NCI-H146 treated with DMSO at 0.1 percent for 48 hours (cell line): ENCODE measurements at regions not wholly inside any gene's neighbourhood (a gene's known extent, or its start where the extent isn't known, plus 50 kb on each side); places are given as distances from the start of the nearest gene placed in this dataset.
"Not testable (repeated sequence)": the region's sequence is repeated elsewhere in the genome, so short reads cannot be mapped to it uniquely, and the experiment has no call there.

Experiments
- DNase-seq: peaks from one replicate; lab custom pipeline; 2025; ENCODE audit not compliant: unreplicated experiment; lab: John Stamatoyannopoulos, UW

DNA sequence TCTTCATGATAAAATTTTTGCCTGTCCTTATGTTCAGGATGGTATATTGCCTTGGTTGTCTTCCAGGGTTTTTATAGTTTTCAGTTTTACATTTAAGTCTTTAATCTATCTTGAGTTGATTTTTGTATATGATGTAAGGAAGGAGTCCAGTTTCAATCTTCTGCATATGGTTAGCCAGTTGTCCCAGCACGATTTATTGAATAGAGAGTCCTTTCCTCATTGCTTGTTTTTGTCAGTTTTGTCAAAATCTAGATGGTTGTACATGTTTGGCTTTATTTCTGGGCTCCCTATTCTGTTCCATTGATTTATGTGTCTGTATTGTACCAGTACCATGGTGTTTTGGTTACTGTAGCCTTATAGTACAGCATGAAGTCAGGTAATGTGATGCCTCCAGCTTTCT is 91.6 kb upstream of the FAM98A start:
- DNase-seq, result not testable (repeated sequence)

DNA sequence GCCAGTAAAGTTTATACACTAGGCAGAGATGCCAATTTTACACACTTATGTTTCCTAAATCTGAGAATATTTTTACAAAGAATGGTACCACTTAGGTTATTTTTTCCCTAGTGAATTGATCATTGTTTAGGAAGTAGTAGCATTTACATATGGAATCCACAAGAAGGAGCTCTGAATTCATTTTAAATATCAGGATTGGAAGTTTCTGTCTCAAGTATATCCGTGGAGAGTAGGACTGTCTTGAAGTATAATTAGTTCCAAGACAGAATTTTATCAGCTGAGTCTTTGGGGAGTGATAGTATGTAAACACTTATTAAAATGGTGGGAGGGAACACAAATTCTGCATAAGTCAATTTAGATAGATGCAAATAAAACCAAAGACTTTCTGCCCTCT is 82.3 kb upstream of the FAM98A start:
- no peak for DNase-seq

DNA sequence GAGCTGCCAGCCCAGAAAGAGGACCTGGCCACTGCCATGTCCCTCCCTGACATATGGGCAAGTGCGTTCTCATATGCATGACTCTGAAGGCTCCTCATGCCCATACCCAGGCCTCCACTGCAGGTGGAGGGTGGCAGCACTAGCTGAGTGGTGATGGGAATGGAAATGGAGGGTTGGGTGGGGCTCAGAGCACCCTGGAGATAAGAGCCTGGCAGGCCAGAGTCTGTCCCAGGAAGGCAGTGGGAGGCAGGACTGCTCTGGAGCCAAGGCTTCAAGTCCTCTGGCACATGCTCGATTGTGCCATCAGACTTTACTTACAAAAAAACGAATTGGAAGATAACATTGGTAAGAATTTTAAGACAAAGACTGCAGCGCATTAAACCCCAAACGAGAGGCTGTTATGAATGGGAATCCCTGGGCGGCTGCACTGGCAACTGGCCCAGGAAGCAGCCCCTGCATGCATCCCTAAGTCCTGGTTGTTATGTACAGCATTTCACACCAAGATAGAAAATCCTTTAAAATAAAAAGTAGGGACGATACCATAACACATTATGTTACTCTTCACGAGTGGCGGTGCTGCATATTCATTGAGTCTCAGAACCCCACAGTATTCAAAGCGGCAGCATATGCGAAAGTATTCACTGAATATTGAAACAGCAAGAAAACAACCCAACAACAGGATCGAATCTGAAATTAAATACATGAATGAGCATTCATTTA is 81.7 kb upstream of the FAM98A start:
- DNase-seq, result no peak

DNA sequence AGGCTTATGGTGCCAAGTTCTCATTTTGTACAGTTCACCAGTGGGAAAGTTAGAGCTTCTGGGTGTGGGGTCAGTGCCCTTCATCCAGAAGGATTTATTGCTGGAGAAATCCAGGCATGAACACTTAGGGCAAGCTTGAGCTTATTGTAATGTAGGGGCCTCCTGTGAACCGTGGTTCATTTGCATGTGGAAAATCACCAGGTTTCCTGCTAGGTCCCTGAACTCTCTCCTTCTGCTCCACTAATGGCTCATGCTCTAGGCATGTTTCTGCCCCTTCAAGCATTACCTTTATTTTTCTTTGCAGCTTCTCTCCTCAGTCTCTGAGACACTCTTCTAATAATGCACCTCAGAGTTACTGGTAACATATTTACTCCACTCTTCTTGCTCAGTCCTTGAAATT is 79.3 kb upstream of the FAM98A start:
- no peak for DNase-seq

DNA sequence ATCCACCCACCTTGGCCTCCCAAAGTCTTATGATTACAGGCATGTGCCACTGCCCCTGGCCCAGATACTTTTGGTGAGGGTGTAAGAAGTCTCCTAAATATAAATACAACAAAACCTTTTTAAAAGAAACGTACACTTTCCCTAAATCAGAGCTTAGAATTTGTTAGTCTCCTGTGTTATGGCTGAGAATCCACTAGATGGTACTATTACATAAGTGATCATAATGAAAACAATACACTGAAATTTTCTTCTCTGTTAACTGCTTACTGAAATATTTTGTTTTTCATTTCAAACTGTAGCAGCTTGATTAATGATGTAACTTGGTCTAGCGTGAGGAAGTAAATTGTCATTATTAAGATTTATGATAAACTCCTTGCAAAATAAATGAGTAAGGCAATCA is 74.8 kb upstream of the FAM98A start:
- no peak for DNase-seq

DNA sequence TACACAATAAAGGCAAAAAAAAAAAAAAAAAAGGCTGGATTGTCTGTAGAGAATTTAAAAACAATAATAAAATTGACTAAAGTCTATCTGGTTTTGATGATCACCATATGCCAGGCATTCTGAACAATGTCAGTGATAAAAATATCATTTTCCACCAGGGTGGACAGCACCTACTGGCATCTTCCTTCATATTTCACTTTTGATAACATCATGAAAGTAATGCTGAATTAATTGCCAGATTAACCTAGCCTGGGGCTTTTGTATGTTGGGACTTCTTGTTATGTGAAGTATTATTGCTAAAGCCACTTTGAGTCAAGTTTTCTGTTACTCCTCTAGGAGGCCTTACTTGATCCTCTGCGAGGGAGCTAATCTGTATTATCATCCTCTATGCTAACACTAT is 73.8 kb upstream of the FAM98A start:
- DNase-seq, result no peak

DNA sequence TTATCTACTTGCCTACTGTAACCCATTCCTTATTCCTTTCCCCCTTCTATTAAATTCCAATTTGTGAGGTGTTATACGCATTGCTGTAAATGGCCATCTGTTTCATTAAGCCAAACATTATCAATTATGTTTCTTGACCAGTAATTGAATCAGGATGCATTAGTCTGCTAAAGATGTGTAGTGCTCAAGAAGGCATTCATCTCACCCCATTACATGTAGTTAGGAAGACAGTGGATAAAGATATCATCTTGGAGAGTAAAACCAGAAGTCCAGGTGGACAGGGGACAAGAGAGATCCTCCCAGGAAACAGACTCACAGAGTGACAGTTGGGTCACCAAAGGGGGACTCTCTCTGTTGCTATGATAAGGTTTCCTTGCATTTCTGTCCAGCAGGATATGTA is 73.3 kb upstream of the FAM98A start:
- no peak for DNase-seq

DNA sequence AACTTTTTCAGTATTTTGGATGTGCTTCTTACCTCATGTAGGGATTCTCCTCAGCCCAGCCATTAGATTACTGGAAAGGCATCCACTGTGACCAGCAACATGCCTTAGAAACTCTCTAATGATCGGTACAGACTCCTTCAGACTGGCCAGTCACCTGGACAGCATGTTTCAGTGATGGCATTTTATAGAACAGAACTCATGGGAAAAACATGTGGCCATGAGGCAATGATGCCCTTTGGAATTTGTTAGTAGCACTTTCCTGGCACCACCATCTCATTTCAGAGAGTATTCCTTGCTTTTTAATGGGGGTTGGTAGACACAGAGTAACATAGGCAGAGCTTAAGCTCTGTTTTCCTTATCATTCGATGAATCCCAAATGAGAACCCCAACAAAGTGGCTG is 72.1 kb upstream of the FAM98A start:
- DNase-seq, result no peak

DNA sequence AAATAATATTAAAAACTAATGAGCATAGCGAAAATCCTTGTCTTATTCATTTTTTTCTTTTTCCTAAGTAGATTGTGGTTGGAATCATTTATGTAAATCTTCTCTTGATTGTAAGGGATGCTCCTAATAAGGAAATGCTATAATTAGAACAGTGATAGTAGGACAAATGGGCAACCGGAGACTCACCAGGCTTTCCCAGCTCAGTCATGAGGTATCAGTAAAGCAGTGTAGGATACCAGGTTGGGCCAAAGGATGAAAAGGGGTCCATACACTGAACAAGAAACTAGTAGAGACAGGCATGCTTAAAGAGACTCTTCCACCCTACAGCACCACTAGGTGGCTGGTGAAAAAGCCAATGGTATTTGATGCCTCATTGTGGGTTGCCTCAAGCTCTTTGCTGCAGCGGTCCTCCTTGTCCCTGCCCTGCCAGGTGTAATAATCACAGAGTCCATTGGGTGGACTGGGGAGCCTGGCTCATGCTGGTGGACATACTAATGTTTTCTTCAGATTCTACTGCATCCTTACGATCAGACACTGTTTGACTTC is 71.4 kb upstream of the FAM98A start:
- DNase-seq, result no peak

DNA sequence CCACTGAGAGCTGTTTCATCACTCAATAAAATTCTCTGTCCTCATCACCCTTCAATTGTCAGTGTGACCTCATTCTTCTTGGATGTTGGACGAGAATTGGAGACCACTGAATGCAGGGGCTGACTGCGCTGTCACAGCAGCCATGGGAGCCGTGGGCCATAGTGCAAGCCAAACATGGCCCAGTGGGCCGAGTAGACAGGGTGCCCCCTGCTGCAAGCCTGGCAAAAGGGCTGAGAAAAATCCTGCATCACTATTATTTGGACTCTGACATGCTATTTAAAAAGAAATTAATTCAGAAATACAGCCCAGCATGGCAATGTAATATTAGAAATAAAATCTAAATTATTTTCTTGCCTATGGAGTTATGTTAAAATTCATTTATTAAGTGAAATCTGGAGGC is 67.8 kb upstream of the FAM98A start:
- DNase-seq, result no peak

DNA sequence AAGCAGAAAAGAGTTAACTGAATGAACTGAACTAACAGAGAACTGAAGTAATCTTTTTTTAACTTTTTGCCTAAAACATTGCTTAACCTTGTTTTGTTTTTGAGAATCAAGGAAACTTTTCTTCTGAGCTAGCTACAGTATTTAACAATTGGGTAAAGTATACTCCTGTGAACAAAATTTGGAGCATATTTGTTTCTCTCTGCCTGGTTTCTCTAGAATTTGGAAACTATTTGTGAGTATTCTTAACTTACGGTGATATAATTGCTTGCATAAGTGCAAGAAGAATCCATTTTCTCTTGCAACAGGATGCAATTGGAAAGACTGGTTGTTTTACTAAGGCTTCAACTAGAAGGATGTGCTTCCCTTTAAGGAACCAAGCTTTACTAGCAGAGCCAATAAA is 65.9 kb upstream of the FAM98A start:
- no peak for DNase-seq

DNA sequence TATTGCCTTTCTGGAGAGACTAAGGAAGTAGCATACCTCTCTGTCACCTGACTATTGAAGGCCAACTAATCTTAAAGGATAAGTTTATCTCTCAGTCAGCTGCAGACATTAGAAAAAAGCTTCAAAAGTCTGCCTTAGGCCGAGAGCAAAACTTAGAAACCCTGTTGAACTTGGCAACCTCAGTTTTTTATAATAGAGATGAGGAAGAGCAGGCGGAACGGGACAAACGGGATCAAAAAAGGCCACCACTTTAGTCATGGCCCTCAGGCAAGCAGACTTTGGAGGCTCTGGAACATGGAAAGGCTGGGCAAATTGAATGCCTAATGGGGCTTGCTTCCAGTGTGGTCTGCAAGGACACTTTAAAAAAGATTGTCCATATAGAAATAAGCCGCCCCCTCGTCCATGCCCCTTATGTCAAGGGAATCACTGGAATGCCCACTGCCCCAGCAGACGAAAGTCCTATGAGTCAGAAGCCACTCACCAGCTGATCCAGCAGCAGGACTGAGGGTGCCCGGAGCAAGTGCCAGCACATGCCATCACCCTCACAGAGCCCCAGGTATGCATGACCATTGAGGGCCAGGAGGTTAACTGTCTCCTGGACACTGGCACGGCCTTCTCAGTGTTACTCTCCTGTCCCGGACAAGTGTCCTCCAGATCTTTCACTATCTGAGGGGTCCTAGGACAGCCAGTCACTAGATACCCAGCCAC is 61.5 kb upstream of the FAM98A start:
- DNase-seq, result no peak

DNA sequence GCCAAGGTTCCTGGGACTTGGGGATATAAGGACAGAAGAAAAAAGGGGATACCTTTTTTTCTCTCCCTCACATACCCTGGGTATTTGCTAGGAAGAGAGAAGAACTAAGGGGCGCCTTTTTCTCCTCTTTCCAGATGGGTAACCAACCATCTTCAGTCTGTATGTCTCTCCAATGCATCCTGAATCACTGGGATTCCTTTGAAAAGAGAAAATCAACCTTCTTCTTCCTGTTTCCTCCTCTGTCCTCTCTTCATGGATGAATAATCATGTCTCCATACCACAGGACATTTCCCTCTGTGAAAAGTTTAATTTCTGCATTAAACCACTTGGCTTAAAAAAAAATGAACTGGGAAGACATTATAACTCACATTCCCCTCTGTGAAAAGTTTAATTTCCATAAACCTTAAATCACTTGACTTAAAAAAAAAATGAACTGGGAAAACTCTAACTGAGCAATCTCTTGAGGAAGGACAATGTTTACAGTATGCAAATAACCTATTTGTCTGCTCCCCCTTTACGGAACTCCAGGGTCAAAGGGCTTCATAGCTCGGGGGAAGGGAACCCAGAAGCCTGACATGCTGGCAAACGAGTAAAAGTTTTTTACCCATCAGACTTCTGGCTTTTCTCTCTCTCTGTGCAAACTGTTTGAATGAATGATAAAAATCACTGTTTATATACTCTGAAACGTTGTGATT is 56.7 kb upstream of the FAM98A start:
- DNase-seq, result no peak

DNA sequence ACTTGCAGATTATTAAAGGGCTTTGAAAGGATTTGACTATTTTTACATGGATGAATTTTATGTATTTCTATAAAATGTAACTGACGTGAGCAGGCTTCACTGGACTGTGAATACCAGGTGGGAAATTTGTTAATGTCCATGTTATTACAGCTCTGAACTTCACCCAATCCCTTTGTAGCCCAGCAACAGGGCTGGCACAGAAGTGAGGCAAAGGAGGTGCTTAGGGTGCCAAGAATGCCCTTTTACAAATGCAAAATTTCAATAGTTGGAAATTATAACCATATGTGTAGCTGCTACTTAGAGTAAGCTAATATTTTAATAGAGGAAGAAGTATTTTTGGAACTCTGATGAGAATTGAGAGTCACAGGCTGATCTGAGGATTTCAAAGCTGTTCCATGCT is 53.7 kb upstream of the FAM98A start:
- DNase-seq, result no peak

DNA sequence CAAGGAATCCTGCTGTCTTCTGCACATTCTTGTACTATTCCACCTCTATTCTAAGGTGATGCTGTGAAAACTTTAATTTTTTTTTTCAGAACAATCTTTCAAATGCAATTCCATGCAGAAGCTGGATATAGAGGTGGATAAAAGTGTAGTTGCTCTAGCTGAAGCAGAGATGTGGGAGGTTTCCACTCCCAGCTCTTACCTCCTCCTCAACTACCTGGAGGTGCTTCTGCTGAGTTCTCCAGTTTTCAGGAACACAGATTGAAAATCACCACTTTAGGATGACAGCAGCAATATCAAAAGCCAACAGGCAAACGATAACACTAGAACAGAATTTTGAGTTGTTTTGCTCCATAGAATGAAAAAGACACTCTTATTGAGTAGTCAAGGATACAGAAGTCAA is 51.1 kb upstream of the FAM98A start:
- DNase-seq, result no peak
